GM21529 (cell line): ENCODE measurements at regions not wholly inside any gene's neighbourhood (a gene's known extent, or its start where the extent isn't known, plus 50 kb on each side); places are given as distances from the start of the nearest gene placed in this dataset.
"Not testable (repeated sequence)": the region's sequence is repeated elsewhere in the genome, so short reads cannot be mapped to it uniquely, and the experiment has no call there.

Source experiments
- ATAC-seq: cut with Tn5 transposase; IDR thresholded peaks from one replicate; pipeline ENCODE4 v1.9.1; 2021; ENCODE audit not compliant: unreplicated experiment

GRCh38 chr3:159038405-159038804 is 236.6 kb downstream of the MFSD1 start:
- no peak for ATAC-seq

- ATAC-seq = no peak
These were observed 237.4 kb downstream of the MFSD1 start for GRCh38 chr3:159039286-159039685.

GRCh38 chr3:159045279-159045885 is 243.5 kb downstream of the MFSD1 start:
- no peak for ATAC-seq

- no peak for ATAC-seq
These were observed 245.5 kb downstream of the MFSD1 start for GRCh38 chr3:159047361-159047760.

GRCh38 chr3:159052494-159052893 is 250.6 kb downstream of the MFSD1 start:
- not testable (repeated sequence) for ATAC-seq

GRCh38 chr3:159057621-159058020 is 255.8 kb downstream of the MFSD1 start:
- no peak for ATAC-seq

- ATAC-seq = no peak
These were observed 257.0 kb downstream of the MFSD1 start for GRCh38 chr3:159058859-159059258.

- ATAC-seq = no peak
These were observed 257.5 kb downstream of the MFSD1 start for GRCh38 chr3:159059395-159059794.

- ATAC-seq = no peak
These were observed 261.0 kb downstream of the MFSD1 start for GRCh38 chr3:159062734-159063410.

- ATAC-seq = no peak
These were observed 267.2 kb downstream of the MFSD1 start, which contains the start of gene IQCJ for GRCh38 chr3:159069091-159069490. Gene IQCJ (plus strand): TSS chr3:159069319.

- ATAC-seq = no peak
These were observed 268.1 kb downstream of the MFSD1 start for GRCh38 chr3:159069866-159070425.

GRCh38 chr3:159074756-159075701 is 273.2 kb downstream of the MFSD1 start:
- no peak for ATAC-seq

GRCh38 chr3:159077860-159078259 is 276.0 kb downstream of the MFSD1 start:
- ATAC-seq = no peak

- no peak for ATAC-seq
These were observed 278.4 kb downstream of the MFSD1 start for GRCh38 chr3:159080256-159080655.

- ATAC-seq = no peak
These were observed 279.0 kb downstream of the MFSD1 start for GRCh38 chr3:159080821-159081220.

- no peak for ATAC-seq
These were observed 280.7 kb downstream of the MFSD1 start for GRCh38 chr3:159082519-159082918.

- ATAC-seq = no peak
These were observed 290.1 kb downstream of the MFSD1 start for GRCh38 chr3:159091936-159092335.

GRCh38 chr3:159102001-159102400 is 300.1 kb downstream of the MFSD1 start:
- ATAC-seq = no peak

GRCh38 chr3:159112724-159113123 is 310.9 kb downstream of the MFSD1 start:
- no peak for ATAC-seq

GRCh38 chr3:159113221-159113875 is 311.5 kb downstream of the MFSD1 start:
- no peak for ATAC-seq

- ATAC-seq = no peak
These were observed 312.7 kb downstream of the MFSD1 start for GRCh38 chr3:159114582-159114981.
